GM23338 (cell line): ENCODE measurements at regions not wholly inside any gene's neighbourhood (a gene's known extent, or its start where the extent isn't known, plus 50 kb on each side); places are given as distances from the start of the nearest gene placed in this dataset.

Experiments used
- ATAC-seq: fragments of 200-7000 bp; cut with Tn5 transposase; 3 replicates; pipeline ENCODE4 v1.9.1; 2020
- DNase-seq: peaks from one replicate; pipeline ENCODE4 v3.0.0-alpha.2; 2015; ENCODE audit warnings: low spot score
- H2AFZ ChIP-seq: fragments of 200-600 bp; sonication (generic); 2 replicates; pipeline ENCODE4 v1.8.0; 2016; ENCODE audit warnings: antibody characterized with exemption, mild to moderate bottlenecking, moderate library complexity
- H3F3A ChIP-seq: fragments of 200-600 bp; sonication (generic); replicated peaks from 2 replicates; pipeline ENCODE4 v1.8.0; 2017; ENCODE audit warnings: antibody characterized with exemption, mixed run types, low read depth
- H3K27ac ChIP-seq: fragments of 200-600 bp; sonication (generic); 2 replicates; pipeline ENCODE4 v1.6.1; 2016; ENCODE audit warnings: low read depth
- H3K27me3 ChIP-seq: fragments of 200-600 bp; sonication (generic); 2 replicates; pipeline ENCODE4 v1.8.0; 2016; ENCODE audit warnings: mild to moderate bottlenecking, mixed run types, moderate library complexity; ENCODE audit not compliant: insufficient read depth
- H3K36me3 ChIP-seq: fragments of 200-600 bp; sonication (generic); 2 replicates; pipeline ENCODE4 v1.8.0; 2016; ENCODE audit warnings: mild to moderate bottlenecking; ENCODE audit not compliant: insufficient read depth
- H3K4me1 ChIP-seq: fragments of 200-600 bp; sonication (generic); 2 replicates; pipeline ENCODE4 v1.8.0; 2016; ENCODE audit warnings: mild to moderate bottlenecking, moderate library complexity; ENCODE audit not compliant: insufficient read depth
- H3K4me2 ChIP-seq: fragments of 200-600 bp; sonication (generic); 2 replicates; pipeline ENCODE4 v1.7.1; 2017; ENCODE audit warnings: mixed run types
- H3K4me3 ChIP-seq: fragments of 200-600 bp; sonication (generic); 2 replicates; pipeline ENCODE4 v1.6.1; 2016; ENCODE audit warnings: mixed run types
- H3K79me2 ChIP-seq: fragments of 200-600 bp; sonication (generic); replicated peaks from 2 replicates; pipeline ENCODE4 v1.8.0; 2017; ENCODE audit warnings: mild to moderate bottlenecking; ENCODE audit not compliant: insufficient read depth
- H3K9me2 ChIP-seq: fragments of 200-600 bp; sonication (generic); 2 replicates; pipeline ENCODE4 v1.8.0; 2017; ENCODE audit not compliant: insufficient read depth
- H4K20me1 ChIP-seq: fragments of 200-600 bp; sonication (generic); replicated peaks from 2 replicates; pipeline ENCODE4 v1.8.0; 2017; ENCODE audit warnings: mild to moderate bottlenecking; ENCODE audit not compliant: insufficient read depth
- H3K27ac Mint-ChIP-seq: 2 replicates; pipeline ENCODE4 v1.8.0; 2020; ENCODE audit warnings: inconsistent platforms, mild to moderate bottlenecking, moderate library complexity, mixed read lengths
- H3K27me3 Mint-ChIP-seq: 3 replicates; pipeline ENCODE4 v1.8.0; 2022; ENCODE audit warnings: low read depth, mild to moderate bottlenecking, moderate library complexity, mixed read lengths, inconsistent platforms; ENCODE audit not compliant: insufficient read depth, poor library complexity
- H3K36me3 Mint-ChIP-seq: 3 replicates; pipeline ENCODE4 v1.8.0; 2021; ENCODE audit warnings: low read depth, mild to moderate bottlenecking, inconsistent platforms, moderate library complexity, mixed read lengths
- H3K4me1 Mint-ChIP-seq: 3 replicates; pipeline ENCODE4 v1.8.0; 2020; ENCODE audit warnings: mild to moderate bottlenecking, inconsistent platforms, mixed read lengths
- H3K4me3 Mint-ChIP-seq: 3 replicates; pipeline ENCODE4 v1.8.0; 2021; ENCODE audit warnings: moderate library complexity, mild to moderate bottlenecking, inconsistent platforms, mixed read lengths
- H3K9me3 Mint-ChIP-seq: 3 replicates; pipeline ENCODE4 v1.8.0; 2020; ENCODE audit warnings: moderate library complexity, mild to moderate bottlenecking, inconsistent platforms, mixed read lengths
- CREB1 ChIP-seq: fragments of 250-450 bp; sonication (Bioruptor Pico); IDR thresholded peaks from 2 replicates; pipeline ENCODE4 v1.5.0; 2020; ENCODE audit warnings: low read depth, mild to moderate bottlenecking, moderate library complexity
- CTCF ChIP-seq, 2 experiments: fragments of 200-600 bp in 1 of 2; sonication (generic) in 1 of 2; conservative IDR thresholded peaks; 2 replicates each; pipeline versions ENCODE4 v1.5.1 to v1.6.1; 2016 to 2017; ENCODE audit warnings: antibody characterized with exemption in 2 of 2, low read depth in 2 of 2, mild to moderate bottlenecking in 2 of 2, moderate library complexity in 1 of 2
- ETS1 ChIP-seq: IDR thresholded peaks from 2 replicates; pipeline ENCODE4 v1.6.1; 2016; ENCODE audit warnings: antibody characterized with exemption
- EZH2 ChIP-seq: fragments of 200-600 bp; sonication (generic); IDR thresholded peaks from one replicate; pipeline ENCODE4 v1.8.0; 2017; ENCODE audit warnings: antibody characterized with exemption, mild to moderate bottlenecking, low read depth; ENCODE audit not compliant: unreplicated experiment
- EZH2phosphoT487 ChIP-seq: fragments of 200-600 bp; sonication (generic); IDR thresholded peaks from one replicate; pipeline ENCODE4 v1.8.1; 2018; ENCODE audit warnings: antibody characterized with exemption; ENCODE audit not compliant: unreplicated experiment
- NANOG ChIP-seq: IDR thresholded peaks from 2 replicates; pipeline ENCODE4 v1.6.1; 2016; ENCODE audit warnings: antibody characterized with exemption, borderline replicate concordance
- REST ChIP-seq: IDR thresholded peaks from one replicate; pipeline ENCODE4 v1.6.1; 2018; ENCODE audit warnings: antibody characterized with exemption; ENCODE audit not compliant: unreplicated experiment
- STAT1 ChIP-seq: IDR thresholded peaks from one replicate; pipeline ENCODE4 v1.6.1; 2016; ENCODE audit warnings: antibody characterized with exemption; ENCODE audit not compliant: unreplicated experiment
- ZNF114 ChIP-seq: fragments of 250-450 bp; sonication (Bioruptor Pico); IDR thresholded peaks from 2 replicates; pipeline ENCODE4 v1.5.0; 2020; ENCODE audit warnings: mild to moderate bottlenecking, moderate library complexity
- ZNF331 ChIP-seq: fragments of 250-450 bp; sonication (Bioruptor Pico); IDR thresholded peaks from 2 replicates; pipeline ENCODE4 v1.5.0; 2020; ENCODE audit warnings: low read depth, mild to moderate bottlenecking, moderate library complexity
- ZNF462 ChIP-seq: fragments of 250-450 bp; sonication (Bioruptor Pico); IDR thresholded peaks from 2 replicates; pipeline ENCODE4 v1.5.0; 2020; ENCODE audit warnings: mild to moderate bottlenecking, moderate library complexity

GRCh38 chr12:97899529-97899928, 436.9 kb downstream of the RMST start:
- no peaks in the 10 kb centered on the region for H3K36me3 ChIP-seq
- peaks cover 4% of the 10 kb centered on the region for H3K27me3 Mint-ChIP-seq
- H3K4me1 Mint-ChIP-seq, result no peaks in the 10 kb centered on the region
- H3K27ac ChIP-seq, result no peak overlapping the region
- H3K27ac Mint-ChIP-seq, result no peak overlapping the region
- no peaks in the 10 kb centered on the region; the same call in 2 of the 3 replicates for H3K9me3 Mint-ChIP-seq
- TF ChIP-seq ZNF114, result no peak
- no peak for TF ChIP-seq STAT1
- TF ChIP-seq EZH2, result no peak
- TF ChIP-seq NANOG, result no peak
- TF ChIP-seq ZNF462, result no peak
- TF ChIP-seq ETS1, result no peak
- TF ChIP-seq CREB1 (CRISPR knock-in tag), result no peak
- no peak for TF ChIP-seq ZNF331 (CRISPR knock-in tag)
- TF ChIP-seq EZH2phosphoT487, result no peak
- no peak for TF ChIP-seq REST
- TF ChIP-seq CTCF (conservative IDR thresholded peaks at IDR 0.05; ENCODE audit: low read depth in 2 of 2), result no peak
- no peak overlapping the region for H3K4me3 Mint-ChIP-seq
- no peak for ATAC-seq
- no peaks in the 10 kb centered on the region for H3K4me1 ChIP-seq
- no peaks in the 10 kb centered on the region for H3F3A ChIP-seq
- no peaks in the 10 kb centered on the region; the same call in 1 of the 2 replicates for H4K20me1 ChIP-seq
- no peak overlapping the region for H3K4me3 ChIP-seq
- H3K36me3 Mint-ChIP-seq, result 0 out of 3 replicates have a peak, but pooled peaks cover 3% of the 10 kb centered on the region
- no peaks in the 10 kb centered on the region for H3K79me2 ChIP-seq
- H3K9me2 ChIP-seq, result no peaks in the 10 kb centered on the region
- no peak overlapping the region for H3K4me2 ChIP-seq
- H2AFZ ChIP-seq, result peak overlapping the region; percentile 38; the same call in 1 of the 2 replicates
- no peak for DNase-seq
- no peaks in the 10 kb centered on the region for H3K27me3 ChIP-seq
